HCT116 (cell line): ENCODE measurements at regions not wholly inside any gene's neighbourhood (a gene's known extent, or its start where the extent isn't known, plus 50 kb on each side); places are given as distances from the start of the nearest gene placed in this dataset.

ENCODE experiments used
- ATAC-seq: fragments of 200-7000 bp; cut with Tn5 transposase; 2 replicates; pipeline ENCODE4 v1.9.1; 2020; ENCODE audit warnings: mild to moderate bottlenecking, moderate library complexity
- BruUV-seq: library from RNA; stranded (reverse); fragments of 400-500 nt; replicated peaks from 2 replicates; lab custom pipeline; 2021; lab: Mats Ljungman, UMichigan
- CTCF ChIA-PET: fragments of 300-600 bp; sonication (Branson Sonifier 250); formaldehyde crosslinking; loops from one replicate; lab custom pipeline; 2021; ENCODE audit warnings: antibody characterized with exemption; lab: Charles Lee
- POLR2A ChIA-PET: fragments of 300-600, 350-600 bp; sonication (Branson Sonifier 250); formaldehyde crosslinking; loops from one replicate; lab custom pipeline; 2021; ENCODE audit warnings: antibody characterized with exemption; lab: Charles Lee
- RAD21 ChIA-PET, 2 experiments: fragments of 300-600 bp; sonication (Branson Sonifier 250); formaldehyde crosslinking; loops; one replicate each; lab custom pipeline; 2023; ENCODE audit warnings: low total read pairs in 2 of 2; ENCODE audit not compliant: uncharacterized antibody in 2 of 2, unreplicated experiment in 2 of 2, low non-redundant PET in 1 of 2; lab: Charles Lee
- DNase-seq: peaks from one replicate; pipeline ENCODE4 v3.0.0-alpha.2; 2010; ENCODE audit warnings: low read depth, low spot score
- H2AFZ ChIP-seq: fragments of 200-600 bp; shearing (Covaris generic), sonication (generic); 2 replicates; pipeline ENCODE4 v1.6.1; 2017; ENCODE audit warnings: low read depth, mixed run types, mixed read lengths, antibody characterized with exemption, low read length; ENCODE audit not compliant: poor library complexity, severe bottlenecking
- H3K27ac ChIP-seq: 2 replicates; pipeline ENCODE4 v1.5.1; 2012; ENCODE audit warnings: low read depth, low read length
- H3K27me3 ChIP-seq: fragments of 200-600 bp; sonication (generic); 2 replicates; pipeline ENCODE4 v1.6.1; 2016; ENCODE audit warnings: mixed run types, low read length, mixed read lengths; ENCODE audit not compliant: insufficient read depth
- H3K36me3 ChIP-seq, 2 experiments: fragments of 200-500 bp in 1 of 2; fragments of 200-600 bp in 1 of 2; sonication (Bioruptor generic) in 1 of 2; sonication (generic) in 1 of 2; 2 replicates each; pipeline versions ENCODE4 v1.5.1 to v1.6.1; 2014 to 2016; ENCODE audit warnings: low read length in 2 of 2, inconsistent platforms in 1 of 2, mixed read lengths in 1 of 2, mixed run types in 1 of 2; ENCODE audit not compliant: insufficient read depth in 2 of 2, control insufficient read depth in 1 of 2
- H3K4me1 ChIP-seq, 2 experiments: fragments of 200-600 bp in 1 of 2; sonication (generic) in 1 of 2; 2 replicates each; pipeline versions ENCODE4 v1.5.1 to v1.6.1; 2012 to 2017; ENCODE audit warnings: low read length in 2 of 2, inconsistent platforms in 1 of 2, mild to moderate bottlenecking in 1 of 2, mixed read lengths in 1 of 2, mixed run types in 1 of 2, moderate library complexity in 1 of 2; ENCODE audit not compliant: insufficient read depth in 2 of 2, control insufficient read depth in 1 of 2
- H3K4me2 ChIP-seq: fragments of 200-600 bp; sonication (generic); 2 replicates; pipeline ENCODE4 v1.6.1; 2017; ENCODE audit warnings: mixed run types, low read length, mixed read lengths
- H3K4me3 ChIP-seq, 2 experiments: fragments of 200-600 bp in 1 of 2; sonication (generic) in 1 of 2; replicated peaks in 1 of 2; 2 replicates each; pipeline ENCODE4 v1.5.1; 2011 to 2016; ENCODE audit warnings: low read length in 2 of 2, control low read depth in 1 of 2, low read depth in 1 of 2, mild to moderate bottlenecking in 1 of 2, mixed read lengths in 1 of 2, mixed run types in 1 of 2
- H3K79me2 ChIP-seq: fragments of 200-600 bp; sonication (generic); 2 replicates; pipeline ENCODE4 v1.6.1; 2017; ENCODE audit warnings: mild to moderate bottlenecking, mixed run types, low read length, moderate library complexity, mixed read lengths; ENCODE audit not compliant: insufficient read depth
- H3K9ac ChIP-seq: fragments of 200-600 bp; sonication (generic); 2 replicates; pipeline ENCODE4 v1.6.1; 2016; ENCODE audit warnings: low read length, mixed read lengths
- H3K9me2 ChIP-seq: fragments of 200-600 bp; sonication (generic), shearing (Covaris generic); 2 replicates; pipeline ENCODE4 v1.6.1; 2017; ENCODE audit warnings: mixed run types, mild to moderate bottlenecking, moderate library complexity; ENCODE audit not compliant: insufficient read depth
- H3K9me3 ChIP-seq, 2 experiments: fragments of 200-500 bp in 1 of 2; fragments of 200-600 bp in 1 of 2; sonication (Bioruptor generic) in 1 of 2; sonication (generic) in 1 of 2; 2 replicates each; pipeline ENCODE4 v1.6.1; 2014 to 2017; ENCODE audit warnings: low read length in 2 of 2, mixed read lengths in 2 of 2, inconsistent platforms in 1 of 2, low read depth in 1 of 2, mild to moderate bottlenecking in 1 of 2, mixed run types in 1 of 2, moderate library complexity in 1 of 2; ENCODE audit not compliant: control insufficient read depth in 1 of 2, insufficient read depth in 1 of 2
- H4K20me1 ChIP-seq: fragments of 200-600 bp; sonication (generic), shearing (Covaris generic); 2 replicates; pipeline ENCODE4 v1.6.1; 2017; ENCODE audit warnings: mixed run types, mild to moderate bottlenecking, moderate library complexity; ENCODE audit not compliant: insufficient read depth
- CEBPB ChIP-seq: IDR thresholded peaks from 2 replicates; pipeline ENCODE4 v1.6.1; 2012; ENCODE audit warnings: low read depth
- EGR1 ChIP-seq: IDR thresholded peaks from 2 replicates; pipeline ENCODE4 v1.6.1; 2012; ENCODE audit warnings: low read depth
- EZH2 ChIP-seq: fragments of 200-600 bp; sonication (generic); IDR thresholded peaks from 2 replicates; pipeline ENCODE4 v1.6.1; 2017; ENCODE audit warnings: antibody characterized with exemption, mixed run types
- POLR2AphosphoS5 ChIP-seq: IDR thresholded peaks from 2 replicates; pipeline ENCODE4 v1.6.1; 2011; ENCODE audit warnings: mild to moderate bottlenecking, low read depth, low read length, moderate library complexity
- RAD21 ChIP-seq: IDR thresholded peaks from 2 replicates; pipeline ENCODE4 v1.6.1; 2012; ENCODE audit warnings: low read depth, mild to moderate bottlenecking
- REST ChIP-seq: IDR thresholded peaks from 2 replicates; pipeline ENCODE4 v1.6.1; 2012; ENCODE audit warnings: low read depth
- SIN3A ChIP-seq: IDR thresholded peaks from 2 replicates; pipeline ENCODE4 v1.6.1; 2012; ENCODE audit warnings: low read depth
- SRF ChIP-seq: IDR thresholded peaks from 2 replicates; pipeline ENCODE4 v1.6.1; 2012; ENCODE audit warnings: low read depth
- TCF7L2 ChIP-seq: IDR thresholded peaks from 2 replicates; pipeline ENCODE4 v1.7.0; 2011; ENCODE audit warnings: borderline replicate concordance, inconsistent platforms; ENCODE audit not compliant: insufficient read depth, insufficient read length; ENCODE audit errors: extremely low read depth
- YY1 ChIP-seq: IDR thresholded peaks from 2 replicates; pipeline ENCODE4 v1.6.1; 2011; ENCODE audit warnings: low read length, low read depth, moderate library complexity, mild to moderate bottlenecking; ENCODE audit not compliant: insufficient replicate concordance; ENCODE audit errors: extremely low read depth
- intact Hi-C: fragments of 100-400 bp; cut with micrococcal nuclease; formaldehyde crosslinking; loops from 2 replicates; pipeline ENCODE4 v1.10.0; 2022
- TF ChIP-seq, protein P1 (sequence below): IDR thresholded peaks from 2 replicates; pipeline ENCODE4 v1.6.1; 2012

DNA sequence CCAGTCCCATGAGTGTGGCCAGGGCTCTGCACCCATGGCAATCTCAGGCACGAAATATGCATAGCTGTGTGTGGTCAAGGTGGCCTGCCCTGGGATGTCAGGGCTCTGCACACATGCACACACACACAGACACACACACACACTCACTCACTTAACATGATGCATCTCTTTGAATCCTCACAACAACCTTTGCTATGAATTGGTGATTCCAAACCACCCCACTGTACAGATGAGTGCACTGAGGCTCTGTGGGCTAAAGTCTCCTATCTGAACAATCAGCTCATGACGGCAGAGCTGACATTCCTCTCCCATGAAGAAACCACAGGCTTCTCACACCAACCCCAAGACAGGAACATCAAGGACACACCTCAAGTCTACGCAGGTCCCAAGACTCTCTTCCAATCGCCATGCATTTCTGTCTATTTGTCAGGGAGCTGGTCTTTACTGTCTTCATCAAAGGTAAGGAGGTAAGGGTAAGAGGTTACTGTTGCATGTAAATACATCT lies 131.6 kb downstream of the ETS2 start:
- CTCF ChIA-PET: no interaction called here
- Histone ChIP-seq H3K4me3 (no peak overlapping the region), H3K4me2 (no peak overlapping the region), H3K4me1 (no peaks in the 10 kb centered on the region), H3K9me2 (no peaks in the 10 kb centered on the region), H3K36me3 (no peaks in the 10 kb centered on the region), H3K79me2 (no peaks in the 10 kb centered on the region), H3K9ac (no peak overlapping the region), H3K9me3 (no peaks in the 10 kb centered on the region), H2AFZ (no peak overlapping the region), H3K27ac (no peak overlapping the region), H4K20me1 (no peaks in the 10 kb centered on the region), H3K27me3 (no peaks in the 10 kb centered on the region)
- intact Hi-C loops: no loop called here
- POLR2A ChIA-PET: no interaction called here
- no peak for DNase-seq
- ATAC-seq: no peak
- TF ChIP-seq YY1 (no peak), CEBPB (no peak), POLR2AphosphoS5 (no peak), SIN3A (no peak), REST (no peak), TCF7L2 (no peak), EGR1 (no peak), SRF (no peak), RAD21 (no peak), EZH2 (no peak)
- TF ChIP-seq, protein P1, sequence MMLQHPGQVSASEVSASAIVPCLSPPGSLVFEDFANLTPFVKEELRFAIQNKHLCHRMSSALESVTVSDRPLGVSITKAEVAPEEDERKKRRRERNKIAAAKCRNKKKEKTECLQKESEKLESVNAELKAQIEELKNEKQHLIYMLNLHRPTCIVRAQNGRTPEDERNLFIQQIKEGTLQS: no peak
- no TSS peak for BruUV-seq
- RAD21 ChIA-PET: interaction anchor here in 1 of 2 experiments (0.6 kb wide), 1 partner anchor 121 kb away, joined by 3 read pairs; no protein-coding TSS in a partner anchor
